HG02884 (cell line): ENCODE measurements at regions not wholly inside any gene's neighbourhood (a gene's known extent, or its start where the extent isn't known, plus 50 kb on each side); places are given as distances from the start of the nearest gene placed in this dataset.
"Not testable (repeated sequence)": the region's sequence is repeated elsewhere in the genome, so short reads cannot be mapped to it uniquely, and the experiment has no call there.

ENCODE experiments used
- ATAC-seq: cut with Tn5 transposase; IDR thresholded peaks from one replicate; pipeline ENCODE4 v1.9.1; 2021; ENCODE audit warnings: mild to moderate bottlenecking, moderate library complexity; ENCODE audit not compliant: unreplicated experiment

- no peak for ATAC-seq
Measured at GRCh38 chr13:104671901-104672300, 1605.7 kb upstream of the SLC10A2 start.

- ATAC-seq: no peak
Measured at GRCh38 chr13:104657196-104657595, 1591.0 kb upstream of the SLC10A2 start.

- ATAC-seq: no peak
Measured at GRCh38 chr13:104650431-104650830, 1584.2 kb upstream of the SLC10A2 start.

- ATAC-seq: no peak
Measured at GRCh38 chr13:104648291-104648690, 1582.1 kb upstream of the SLC10A2 start.

GRCh38 chr13:104645786-104646185, 1579.6 kb upstream of the SLC10A2 start:
- no peak for ATAC-seq

- no peak for ATAC-seq
Measured at GRCh38 chr13:104641309-104641708, 1575.1 kb upstream of the SLC10A2 start.

GRCh38 chr13:104635879-104636278, 1569.7 kb upstream of the SLC10A2 start:
- no peak for ATAC-seq

GRCh38 chr13:104634016-104634415, 1567.8 kb upstream of the SLC10A2 start:
- ATAC-seq: no peak

GRCh38 chr13:104632736-104633135, 1566.5 kb upstream of the SLC10A2 start:
- ATAC-seq: no peak

GRCh38 chr13:104625201-104625600, 1559.0 kb upstream of the SLC10A2 start:
- ATAC-seq: no peak

GRCh38 chr13:104616990-104617389, 1550.8 kb upstream of the SLC10A2 start:
- no peak for ATAC-seq

- ATAC-seq: no peak
Measured at GRCh38 chr13:104614361-104615145, 1548.3 kb upstream of the SLC10A2 start.

- no peak for ATAC-seq
Measured at GRCh38 chr13:104608331-104608730, 1542.1 kb upstream of the SLC10A2 start.

GRCh38 chr13:104605435-104605834, 1539.2 kb upstream of the SLC10A2 start:
- not testable (repeated sequence) for ATAC-seq

GRCh38 chr13:104597546-104598180, 1531.4 kb upstream of the SLC10A2 start:
- ATAC-seq: no peak

GRCh38 chr13:104595511-104595910, 1529.3 kb upstream of the SLC10A2 start:
- ATAC-seq: no peak

- no peak for ATAC-seq
Measured at GRCh38 chr13:104594806-104595205, 1528.6 kb upstream of the SLC10A2 start.

GRCh38 chr13:104593693-104594092, 1527.5 kb upstream of the SLC10A2 start:
- ATAC-seq: no peak

GRCh38 chr13:104593251-104593576, 1527.0 kb upstream of the SLC10A2 start:
- ATAC-seq: no peak

GRCh38 chr13:104592545-104593250, 1526.5 kb upstream of the SLC10A2 start:
- ATAC-seq: no peak

- no peak for ATAC-seq
Measured at GRCh38 chr13:104592127-104592526, 1525.9 kb upstream of the SLC10A2 start.
